SIG-M5 treated with dmso at 0.1 percent for 504 hours (cell line): ENCODE measurements at regions not wholly inside any gene's neighbourhood (a gene's known extent, or its start where the extent isn't known, plus 50 kb on each side); places are given as distances from the start of the nearest gene placed in this dataset.
A peak's percentile ranks its signal among the peaks of the same experiment; 100 is the strongest.
"Not testable (repeated sequence)": the region's sequence is repeated elsewhere in the genome, so short reads cannot be mapped to it uniquely, and the experiment has no call there.

Experiments used
- DNase-seq: peaks from one replicate; lab custom pipeline; 2025; ENCODE audit not compliant: unreplicated experiment; lab: John Stamatoyannopoulos, UW

GRCh38 chrX:131696989-131697388 is 153.1 kb downstream of the OR13H1 start:
- DNase-seq: not testable (repeated sequence)

GRCh38 chrX:131703646-131704045 is 159.8 kb downstream of the OR13H1 start:
- no peak for DNase-seq

GRCh38 chrX:131704136-131704695 is 160.3 kb downstream of the OR13H1 start:
- DNase-seq: no peak

GRCh38 chrX:131709553-131709952 is 165.7 kb downstream of the OR13H1 start:
- no peak for DNase-seq

GRCh38 chrX:131711478-131711867 is 167.6 kb downstream of the OR13H1 start:
- DNase-seq: no peak

- no peak for DNase-seq
Observed at GRCh38 chrX:131723646-131724045, 179.8 kb downstream of the OR13H1 start.

GRCh38 chrX:131724292-131724691 is 180.4 kb downstream of the OR13H1 start:
- no peak for DNase-seq

GRCh38 chrX:131725001-131725654 is 181.3 kb downstream of the OR13H1 start:
- peak; percentile 10 for DNase-seq

GRCh38 chrX:131727778-131728177 is 183.9 kb downstream of the OR13H1 start:
- no peak for DNase-seq

GRCh38 chrX:131728295-131729145 is 184.6 kb downstream of the OR13H1 start:
- no peak for DNase-seq

GRCh38 chrX:131729295-131729694 is 185.4 kb downstream of the OR13H1 start:
- DNase-seq: no peak

- DNase-seq: no peak
Observed at GRCh38 chrX:131734621-131735020, 190.7 kb downstream of the OR13H1 start.

GRCh38 chrX:131735127-131735526 is 191.3 kb downstream of the OR13H1 start:
- DNase-seq: no peak

GRCh38 chrX:131739823-131740222 is 195.9 kb downstream of the OR13H1 start:
- DNase-seq: peak; percentile 85

- no peak for DNase-seq
Observed at GRCh38 chrX:131741103-131741581, 197.3 kb downstream of the OR13H1 start.

GRCh38 chrX:131745942-131746489 is 202.1 kb downstream of the OR13H1 start:
- no peak for DNase-seq

GRCh38 chrX:131746491-131746968 is 202.7 kb downstream of the OR13H1 start:
- peak; percentile 18 for DNase-seq

GRCh38 chrX:131747173-131747572 is 203.3 kb downstream of the OR13H1 start:
- DNase-seq: peak; percentile 29

GRCh38 chrX:131752493-131753198 is 208.8 kb downstream of the OR13H1 start:
- no peak for DNase-seq

GRCh38 chrX:131762802-131763234 is 218.9 kb downstream of the OR13H1 start:
- DNase-seq: peak; percentile 11

GRCh38 chrX:131763674-131764073 is 219.8 kb downstream of the OR13H1 start:
- peak; percentile 35 for DNase-seq
